ENCODE measurements at regions not wholly inside any gene's neighbourhood (a gene's known extent, or its start where the extent isn't known, plus 50 kb on each side); places are given as distances from the start of the nearest gene placed in this dataset.

DNA sequence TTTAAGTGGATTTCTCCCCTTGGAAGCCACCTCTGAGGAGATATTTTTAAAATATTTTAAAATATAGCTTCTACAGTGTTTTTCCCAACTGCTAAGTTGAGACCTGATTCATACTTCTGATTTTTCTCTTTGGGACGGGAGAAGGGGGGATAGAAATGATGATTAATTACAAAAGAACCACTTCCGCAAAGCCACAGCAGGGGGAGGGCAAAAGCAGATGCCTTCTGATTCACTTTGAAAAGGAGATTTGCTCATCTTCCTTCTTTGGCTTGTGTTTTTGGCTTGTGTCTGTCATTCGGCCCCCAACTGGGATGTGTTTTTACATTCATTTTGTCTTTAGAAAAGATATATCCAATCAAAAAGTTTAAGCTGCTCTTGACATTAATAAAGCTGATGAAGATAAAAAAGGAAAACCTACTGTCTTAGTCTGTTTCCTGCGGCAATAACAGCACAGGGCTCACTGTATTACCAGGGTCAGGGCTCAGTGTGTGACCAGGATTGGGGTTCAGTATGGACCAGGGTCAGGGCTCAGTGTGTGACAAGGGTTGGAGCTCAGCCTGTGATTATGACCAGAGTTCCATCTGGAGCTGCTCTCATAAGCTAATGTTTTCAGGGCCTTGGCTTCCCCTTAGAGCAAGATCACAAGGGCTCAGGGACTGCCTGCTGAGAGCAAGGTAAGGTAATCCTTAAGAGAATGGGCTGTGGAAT, 223.2 kb downstream of the MTHFS start:
- peak; percentile 91 for DNase-seq

DNA sequence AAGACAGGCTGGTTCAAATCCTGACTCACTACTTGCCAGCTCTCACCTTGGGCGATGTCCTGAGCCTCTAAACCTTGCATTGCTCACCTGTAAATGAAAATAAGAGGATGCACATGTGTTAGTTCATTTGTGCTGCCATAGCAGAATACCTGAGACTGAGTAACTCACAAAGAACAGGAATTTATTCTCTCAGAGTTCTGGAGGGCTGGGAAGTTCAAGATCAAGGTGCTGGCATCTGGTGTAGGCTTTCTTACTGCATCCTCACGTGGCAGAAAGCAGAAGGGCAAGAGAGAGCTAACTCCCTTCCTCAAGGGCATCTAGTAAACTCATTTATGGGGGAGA, 222.7 kb downstream of the MTHFS start:
- no peak for DNase-seq

- peak; percentile 18 for DNase-seq
Measured at GRCh38 chr15:79675982-79676381, 220.8 kb downstream of the MTHFS start.

- no peak for DNase-seq
Measured at GRCh38 chr15:79676621-79677020, 220.2 kb downstream of the MTHFS start.

- DNase-seq, result no peak
Measured at GRCh38 chr15:79677241-79677640, 219.6 kb downstream of the MTHFS start.

GRCh38 chr15:79678032-79678701, 218.6 kb downstream of the MTHFS start:
- DNase-seq, result no peak

DNA sequence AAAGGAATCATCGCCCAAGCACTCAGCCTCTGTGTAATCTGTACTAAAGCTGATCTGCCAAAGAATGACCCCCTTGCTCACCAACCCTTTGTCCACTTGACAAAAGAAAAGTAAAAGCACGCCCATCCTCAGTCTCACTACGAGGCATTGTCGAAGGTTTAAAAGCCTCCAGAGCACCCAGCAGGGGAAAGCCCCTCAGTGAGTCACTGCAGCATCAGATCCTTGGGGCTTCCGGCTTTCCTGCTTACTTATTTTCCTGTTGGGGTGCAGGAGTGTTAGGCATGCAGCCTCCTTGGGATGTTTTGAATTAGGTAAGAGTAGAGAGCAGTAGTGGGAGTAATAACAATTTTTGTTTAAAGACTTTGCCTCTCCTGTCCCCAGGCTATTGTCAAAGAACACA, 216.1 kb downstream of the MTHFS start:
- peak; percentile 89 for DNase-seq

DNA sequence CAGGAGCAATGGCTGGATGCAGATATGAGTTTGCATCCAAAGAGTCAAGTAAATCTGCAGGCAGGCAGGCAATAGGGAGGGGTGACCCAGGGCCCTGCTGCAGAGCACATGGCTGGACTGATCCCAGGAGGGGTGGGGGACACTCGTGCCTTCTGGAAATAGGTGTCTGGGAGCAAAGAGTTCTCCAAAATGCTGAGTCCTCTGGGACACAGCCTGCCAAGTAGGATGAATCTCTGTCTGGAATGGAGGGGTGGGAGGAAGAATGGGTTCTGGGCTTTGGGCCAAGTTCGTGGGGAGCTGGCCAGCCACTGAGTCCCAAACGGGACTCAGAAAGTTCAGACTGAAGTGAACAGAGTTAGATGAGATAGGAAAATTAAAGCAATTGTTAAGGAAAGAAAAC, 214.5 kb downstream of the MTHFS start:
- DNase-seq, result peak; percentile 95

DNA sequence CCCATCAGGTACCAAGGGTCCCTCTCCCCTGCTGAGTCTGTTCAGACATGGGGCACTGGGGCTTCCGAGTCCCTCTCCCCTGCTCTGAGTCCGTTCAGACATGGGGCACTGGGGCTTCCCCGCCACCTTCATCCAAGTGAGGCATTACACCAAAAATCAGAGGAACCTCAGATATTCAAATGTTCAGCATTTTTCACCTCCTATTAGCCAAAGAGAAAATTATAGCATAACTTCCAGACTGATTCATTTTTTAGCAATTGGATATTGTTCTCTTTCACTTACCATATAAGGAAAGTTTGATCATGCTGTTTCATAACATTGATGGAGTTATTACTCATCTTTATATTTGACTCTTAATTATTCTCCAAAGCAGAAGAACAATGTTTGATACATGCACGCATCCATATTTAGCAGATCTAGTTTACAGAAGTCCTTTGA, 213.9 kb downstream of the MTHFS start:
- peak; percentile 91 for DNase-seq

DNA sequence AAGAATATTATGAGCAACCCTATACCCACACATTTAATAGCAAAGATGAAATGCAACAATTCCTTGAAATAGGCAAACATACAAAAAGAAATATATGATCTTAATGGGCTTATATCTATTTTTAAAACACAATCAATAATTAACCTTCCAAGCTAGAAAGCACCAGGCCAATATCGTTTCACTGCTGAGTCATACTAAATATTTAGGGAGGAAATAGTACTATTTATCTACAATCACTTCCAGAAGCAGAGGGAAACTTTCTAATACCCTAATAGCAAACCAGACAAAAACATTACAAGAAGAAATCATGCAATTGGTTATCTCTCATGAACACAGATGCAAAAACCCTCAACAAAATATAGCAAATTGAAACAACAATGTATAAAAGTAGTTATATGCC, 207.8 kb downstream of the MTHFS start:
- DNase-seq, result no peak

DNA sequence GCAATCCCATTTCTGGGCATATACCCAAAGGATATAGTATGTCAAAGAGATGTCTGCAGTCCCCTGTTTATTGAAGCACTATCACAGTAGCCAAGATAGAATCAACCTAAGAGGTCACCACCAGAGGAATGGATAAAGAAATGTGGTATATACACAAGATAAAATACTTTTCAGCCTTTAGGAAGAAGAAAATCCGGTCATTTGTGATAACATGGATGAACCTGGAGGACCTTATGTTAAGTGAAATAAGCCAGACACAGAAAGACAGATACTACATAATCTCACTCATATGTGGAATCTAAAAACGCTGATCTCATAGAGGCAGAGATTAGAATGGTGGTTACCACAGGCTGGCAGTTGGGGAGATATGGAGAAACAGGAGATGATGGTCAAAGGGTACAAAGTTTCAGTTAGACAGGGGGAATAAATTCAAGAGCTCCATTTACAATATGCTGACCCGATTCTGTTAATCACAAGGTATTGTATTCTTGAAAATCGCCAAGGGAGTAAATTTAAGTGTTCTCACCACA, 195.8 kb downstream of the MTHFS start:
- no peak for DNase-seq

- peak; percentile 60 for DNase-seq
Measured at GRCh38 chr15:79702621-79703020, 194.2 kb downstream of the MTHFS start.

- peak; percentile 11 for DNase-seq
Measured at GRCh38 chr15:79721256-79721655, 175.6 kb downstream of the MTHFS start.

DNA sequence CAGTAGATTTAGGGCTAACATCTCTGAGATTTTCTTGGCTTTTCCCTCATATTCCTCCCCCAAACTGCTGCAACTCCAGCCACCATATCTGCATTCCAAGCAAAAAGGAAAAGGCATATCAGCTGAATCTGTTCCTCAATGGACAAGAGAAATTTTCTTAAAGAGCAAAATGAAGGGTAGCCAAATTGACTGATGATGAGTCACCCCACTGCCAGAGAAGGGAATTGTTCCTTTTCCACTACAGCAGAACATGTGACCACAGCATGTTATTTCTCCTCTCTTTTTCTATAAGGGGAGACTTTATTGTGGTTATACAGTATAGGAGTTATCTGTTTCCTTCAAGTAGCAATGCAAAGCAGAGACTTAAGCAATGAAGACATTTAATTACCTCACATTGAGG, 172.5 kb downstream of the MTHFS start:
- peak; percentile 89 for DNase-seq

DNA sequence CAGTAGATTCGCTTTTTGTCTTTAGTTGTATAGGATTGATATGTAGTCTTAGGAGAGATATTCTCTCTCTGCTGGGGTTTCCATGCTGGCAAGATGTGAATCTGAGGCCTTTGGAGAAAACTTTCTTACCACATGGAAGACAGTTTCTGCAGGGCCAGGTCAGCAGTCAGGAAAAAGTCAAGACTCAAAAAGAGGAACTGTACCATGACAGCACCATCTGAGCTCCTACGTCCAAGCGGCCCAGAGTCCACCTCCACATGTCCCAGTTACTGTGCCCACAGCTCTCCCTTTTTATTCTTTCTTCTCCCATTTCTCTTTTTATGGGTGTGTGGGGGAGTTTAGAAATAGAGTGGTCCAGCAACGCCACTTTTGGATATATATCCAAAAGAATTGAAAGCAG, 172.0 kb downstream of the MTHFS start:
- DNase-seq, result no peak

GRCh38 chr15:79728867-79729266, 167.9 kb downstream of the MTHFS start:
- DNase-seq, result no peak

- no peak for DNase-seq
Measured at GRCh38 chr15:79736435-79737000, 160.3 kb downstream of the MTHFS start.

GRCh38 chr15:79738143-79738542, 158.7 kb downstream of the MTHFS start:
- DNase-seq, result no peak

DNA sequence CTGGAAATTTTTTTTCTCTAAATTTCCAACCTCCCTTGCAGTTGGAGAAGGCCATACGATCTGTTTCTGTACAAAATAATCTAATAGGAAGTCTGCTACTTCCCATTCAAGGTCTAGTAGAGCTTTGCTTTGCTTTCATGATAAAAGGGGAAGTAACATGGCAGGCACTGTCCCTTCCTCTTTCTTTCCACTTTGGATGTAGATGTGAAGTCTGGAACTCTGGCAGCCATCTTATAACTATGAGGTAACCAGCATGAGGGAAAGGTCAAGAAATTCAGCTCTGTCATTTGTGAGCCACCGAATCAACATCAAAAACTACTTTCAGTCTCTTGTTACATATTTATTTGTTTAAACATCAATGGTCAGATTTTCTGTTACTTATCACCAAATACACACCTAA, 156.3 kb downstream of the MTHFS start:
- DNase-seq, result no peak

DNA sequence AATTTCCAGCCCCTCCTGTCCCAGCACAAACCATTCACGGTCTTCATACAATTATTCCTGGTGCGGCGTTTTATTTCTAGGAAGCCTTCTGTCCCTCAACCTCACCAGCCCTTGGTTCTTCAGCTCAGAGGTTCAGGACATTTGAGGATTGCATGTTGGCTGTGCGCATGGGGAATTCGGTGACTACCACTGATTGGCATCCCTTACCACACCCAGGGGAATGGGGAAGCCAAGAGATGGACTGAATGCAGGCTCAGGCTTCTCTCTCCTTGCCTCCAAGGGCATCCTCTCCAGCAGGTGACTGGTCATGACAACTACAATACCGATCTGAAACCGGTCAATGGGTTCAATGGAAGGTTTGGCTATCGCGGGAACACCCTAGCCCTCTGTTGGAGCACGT, 153.8 kb downstream of the MTHFS start:
- no peak for DNase-seq

DNA sequence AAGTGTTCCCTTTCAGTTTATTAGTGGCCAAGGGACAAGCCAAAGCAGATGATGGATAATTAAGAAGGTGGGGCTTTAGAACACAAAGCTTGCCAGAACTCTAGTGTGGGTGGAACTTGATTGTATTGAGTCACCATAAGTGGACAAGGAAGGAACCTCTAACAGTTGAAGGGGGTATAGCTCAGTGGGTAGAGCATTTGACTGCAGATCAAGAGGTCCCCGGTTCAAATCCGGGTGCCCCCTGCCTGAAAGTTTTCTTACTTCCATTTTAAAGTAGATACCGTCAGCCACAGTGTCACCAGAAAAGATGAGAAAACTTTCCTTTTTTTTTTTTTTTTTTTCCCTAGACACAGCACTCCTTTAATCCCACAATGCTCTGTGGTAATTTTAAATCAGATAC, 152.3 kb downstream of the MTHFS start:
- DNase-seq, result peak; percentile 37

GRCh38 chr15:79756365-79756764, 140.4 kb downstream of the MTHFS start:
- no peak for DNase-seq

GRCh38 chr15:79765081-79765480, 131.7 kb downstream of the MTHFS start:
- no peak for DNase-seq

- DNase-seq, result no peak
Measured at GRCh38 chr15:79769069-79769481, 127.7 kb downstream of the MTHFS start.

Measured in fibroblast of upper back skin (primary cell).